ENCODE measurements at regions not wholly inside any gene's neighbourhood (a gene's known extent, or its start where the extent isn't known, plus 50 kb on each side); places are given as distances from the start of the nearest gene placed in this dataset.

- no peak overlapping the region for H2AFZ ChIP-seq (ENCODE audit: low read depth, low read length)
- no peaks in the 10 kb centered on the region for H3K79me2 ChIP-seq (ENCODE audit: low read length)
- H3K9me3 ChIP-seq (ENCODE audit: insufficient read depth, low read length) = no peaks in the 10 kb centered on the region
- peaks cover 10% of the 10 kb centered on the region; the same call in 1 of the 2 replicates for H3K27me3 ChIP-seq (ENCODE audit: low read depth, low read length)
- H3K9ac ChIP-seq (ENCODE audit: low read length) = no peak overlapping the region
- TF ChIP-seq CTCF (IDR thresholded peaks at IDR 0.05; ENCODE audit: low read depth, low read length) = peak; percentile 44
- TF ChIP-seq EZH2phosphoT487 (IDR thresholded peaks at IDR 0.05; ENCODE audit: low read depth) = no peak
- no peaks in the 10 kb centered on the region for H3K36me3 ChIP-seq (replicated peaks; ENCODE audit: low read depth, low read length)
- peak overlapping the region; percentile 36 for H3K4me2 ChIP-seq (ENCODE audit: low read length)
- no peaks in the 10 kb centered on the region for H4K20me1 ChIP-seq (ENCODE audit: insufficient read depth, low read length)
- H3K4me3 ChIP-seq (ENCODE audit: low read length) = no peak overlapping the region
- no peaks in the 10 kb centered on the region for H3K4me1 ChIP-seq (ENCODE audit: low read length)
- no peak overlapping the region for H3K27ac ChIP-seq (ENCODE audit: low read length)
These were observed 397.8 kb downstream of the IGSF11 start for GRCh38 chr3:118636841-118637240.

GRCh38 chr3:118637846-118638245 lies 396.8 kb downstream of the IGSF11 start:
- Histone ChIP-seq H3K36me3 (replicated peaks; ENCODE audit: low read depth, low read length) (no peaks in the 10 kb centered on the region), H4K20me1 (ENCODE audit: insufficient read depth, low read length) (no peaks in the 10 kb centered on the region), H3K4me1 (ENCODE audit: low read length) (no peaks in the 10 kb centered on the region), H3K4me3 (ENCODE audit: low read length) (no peak overlapping the region), H3K9ac (ENCODE audit: low read length) (no peak overlapping the region), H2AFZ (ENCODE audit: low read depth, low read length) (no peak overlapping the region), H3K4me2 (ENCODE audit: low read length) (no peak overlapping the region), H3K27me3 (ENCODE audit: low read depth, low read length) (peaks cover 10% of the 10 kb centered on the region; the same call in 1 of the 2 replicates), H3K27ac (ENCODE audit: low read length) (no peak overlapping the region), H3K79me2 (ENCODE audit: low read length) (no peaks in the 10 kb centered on the region), H3K9me3 (ENCODE audit: insufficient read depth, low read length) (no peaks in the 10 kb centered on the region)
- no peak for TF ChIP-seq EZH2phosphoT487 (IDR thresholded peaks at IDR 0.05; ENCODE audit: low read depth)
- TF ChIP-seq CTCF (IDR thresholded peaks at IDR 0.05; ENCODE audit: low read depth, low read length) = no peak

- no peak overlapping the region for H2AFZ ChIP-seq (ENCODE audit: low read depth, low read length)
- H3K27me3 ChIP-seq (ENCODE audit: low read depth, low read length) = peaks cover 10% of the 10 kb centered on the region; the same call in 1 of the 2 replicates
- no peaks in the 10 kb centered on the region for H3K36me3 ChIP-seq (replicated peaks; ENCODE audit: low read depth, low read length)
- no peak overlapping the region for H3K4me2 ChIP-seq (ENCODE audit: low read length)
- TF ChIP-seq CTCF (IDR thresholded peaks at IDR 0.05; ENCODE audit: low read depth, low read length) = no peak
- H3K9me3 ChIP-seq (ENCODE audit: insufficient read depth, low read length) = no peaks in the 10 kb centered on the region
- no peaks in the 10 kb centered on the region for H3K4me1 ChIP-seq (ENCODE audit: low read length)
- no peak overlapping the region for H3K9ac ChIP-seq (ENCODE audit: low read length)
- no peaks in the 10 kb centered on the region for H4K20me1 ChIP-seq (ENCODE audit: insufficient read depth, low read length)
- no peak overlapping the region for H3K4me3 ChIP-seq (ENCODE audit: low read length)
- no peaks in the 10 kb centered on the region for H3K79me2 ChIP-seq (ENCODE audit: low read length)
- no peak overlapping the region for H3K27ac ChIP-seq (ENCODE audit: low read length)
These were observed 393.0 kb downstream of the IGSF11 start for GRCh38 chr3:118641608-118642007.

GRCh38 chr3:118671192-118671591 lies 363.5 kb downstream of the IGSF11 start:
- Histone ChIP-seq H3K4me3 (ENCODE audit: low read length) (no peak overlapping the region), H3K27ac (ENCODE audit: low read length) (no peak overlapping the region), H3K9ac (ENCODE audit: low read length) (no peak overlapping the region), H3K4me2 (ENCODE audit: low read length) (no peak overlapping the region), H2AFZ (ENCODE audit: low read depth, low read length) (no peak overlapping the region), H3K27me3 (ENCODE audit: low read depth, low read length) (no peaks in the 10 kb centered on the region), H3K4me1 (ENCODE audit: low read length) (no peaks in the 10 kb centered on the region), H3K9me3 (ENCODE audit: insufficient read depth, low read length) (no peaks in the 10 kb centered on the region), H4K20me1 (ENCODE audit: insufficient read depth, low read length) (no peaks in the 10 kb centered on the region), H3K36me3 (replicated peaks; ENCODE audit: low read depth, low read length) (no peaks in the 10 kb centered on the region), H3K79me2 (ENCODE audit: low read length) (no peaks in the 10 kb centered on the region)
- TF ChIP-seq CTCF (IDR thresholded peaks at IDR 0.05; ENCODE audit: low read depth, low read length) (no peak), EZH2phosphoT487 (IDR thresholded peaks at IDR 0.05; ENCODE audit: low read depth) (no peak)

Data from OCI-LY3 (cell line).